HG02678 (cell line): ENCODE measurements at regions not wholly inside any gene's neighbourhood (a gene's known extent, or its start where the extent isn't known, plus 50 kb on each side); places are given as distances from the start of the nearest gene placed in this dataset.

Source experiments
- ATAC-seq: cut with Tn5 transposase; IDR thresholded peaks from one replicate; pipeline ENCODE4 v1.9.1; 2021; ENCODE audit warnings: mild to moderate bottlenecking, moderate library complexity; ENCODE audit not compliant: unreplicated experiment

GRCh38 chr1:38128511-38128910, 81.9 kb upstream of the POU3F1 start:
- no peak for ATAC-seq

- ATAC-seq, result no peak
These were observed 80.8 kb upstream of the POU3F1 start for GRCh38 chr1:38127428-38127827.

GRCh38 chr1:38126970-38127369, 80.4 kb upstream of the POU3F1 start:
- no peak for ATAC-seq

GRCh38 chr1:38125837-38126520, 79.4 kb upstream of the POU3F1 start:
- ATAC-seq, result no peak

GRCh38 chr1:38125016-38125415, 78.4 kb upstream of the POU3F1 start:
- no peak for ATAC-seq

- ATAC-seq, result no peak
These were observed 77.0 kb upstream of the POU3F1 start for GRCh38 chr1:38123356-38124135.

GRCh38 chr1:38121231-38121680, 74.7 kb upstream of the POU3F1 start:
- ATAC-seq, result no peak

- no peak for ATAC-seq
These were observed 74.1 kb upstream of the POU3F1 start for GRCh38 chr1:38120552-38121230.

GRCh38 chr1:38118976-38119375, 72.4 kb upstream of the POU3F1 start:
- no peak for ATAC-seq

- no peak for ATAC-seq
These were observed 70.9 kb upstream of the POU3F1 start for GRCh38 chr1:38117444-38117887.

- no peak for ATAC-seq
These were observed 69.1 kb upstream of the POU3F1 start for GRCh38 chr1:38115682-38116202.

- ATAC-seq, result no peak
These were observed 68.6 kb upstream of the POU3F1 start for GRCh38 chr1:38115226-38115625.

GRCh38 chr1:38114241-38115026, 67.8 kb upstream of the POU3F1 start:
- no peak for ATAC-seq

- ATAC-seq, result no peak
These were observed 66.6 kb upstream of the POU3F1 start for GRCh38 chr1:38113159-38113666.

GRCh38 chr1:38111589-38111988, 65.0 kb upstream of the POU3F1 start:
- ATAC-seq, result no peak

- ATAC-seq, result no peak
These were observed 58.7 kb upstream of the POU3F1 start for GRCh38 chr1:38105267-38105666.

GRCh38 chr1:38102636-38103035, 56.0 kb upstream of the POU3F1 start:
- ATAC-seq, result no peak

- ATAC-seq, result no peak
These were observed 54.6 kb upstream of the POU3F1 start for GRCh38 chr1:38101037-38101785.

GRCh38 chr1:38098101-38098847, 51.7 kb upstream of the POU3F1 start:
- no peak for ATAC-seq
